Mammary epithelial cell (primary cell): ENCODE measurements at regions not wholly inside any gene's neighbourhood (a gene's known extent, or its start where the extent isn't known, plus 50 kb on each side); places are given as distances from the start of the nearest gene placed in this dataset.

Source experiments
- CTCF ChIP-seq, 2 donors: IDR thresholded peaks in 1 of 2; conservative IDR thresholded peaks in 1 of 2; 2 replicates each; pipeline ENCODE4 v1.5.1; 2011 to 2012; ENCODE audit warnings: inconsistent platforms in 2 of 2, low read length in 2 of 2, mild to moderate bottlenecking in 2 of 2, control low read depth in 1 of 2, low read depth in 1 of 2; ENCODE audit not compliant: insufficient read depth in 1 of 2; ENCODE audit errors: extremely low read depth in 1 of 2
- EZH2 ChIP-seq: IDR thresholded peaks from 2 replicates; pipeline ENCODE4 v1.6.1; 2012; ENCODE audit warnings: low read length, inconsistent platforms, borderline replicate concordance

GRCh38 chr14:42541535-42542001 is 934.9 kb downstream of the LRFN5 start:
- TF ChIP-seq CTCF (conservative IDR thresholded peaks at IDR 0.05 in 1 of 2, IDR thresholded peaks at IDR 0.05 in 1 of 2; ENCODE audit: extremely low read depth in 1 of 2, insufficient read depth in 1 of 2, low read depth in 1 of 2, low read length in 2 of 2) (no peak), EZH2 (no peak)
